HFFc6 (cell line): ENCODE measurements at regions not wholly inside any gene's neighbourhood (a gene's known extent, or its start where the extent isn't known, plus 50 kb on each side); places are given as distances from the start of the nearest gene placed in this dataset.

Experiments
- DNase-seq: peaks from one replicate; pipeline ENCODE4 v3.0.0-alpha.2; 2018
- H3K27ac Mint-ChIP-seq: 2 replicates; pipeline ENCODE4 v1.8.0; 2020; ENCODE audit warnings: mild to moderate bottlenecking, mixed read lengths
- H3K27me3 Mint-ChIP-seq: 2 replicates; pipeline ENCODE4 v1.8.0; 2021; ENCODE audit warnings: mild to moderate bottlenecking, moderate library complexity, mixed read lengths; ENCODE audit not compliant: insufficient read depth
- H3K36me3 Mint-ChIP-seq: 2 replicates; pipeline ENCODE4 v1.8.0; 2021; ENCODE audit warnings: low read depth, mixed read lengths
- H3K4me1 Mint-ChIP-seq: 2 replicates; pipeline ENCODE4 v1.8.0; 2020; ENCODE audit warnings: low read depth, mixed read lengths
- H3K4me3 Mint-ChIP-seq: 2 replicates; pipeline ENCODE4 v1.8.0; 2020; ENCODE audit warnings: mild to moderate bottlenecking, moderate library complexity, mixed read lengths
- H3K9me3 Mint-ChIP-seq: 2 replicates; pipeline ENCODE4 v1.8.0; 2020; ENCODE audit warnings: mild to moderate bottlenecking, mixed read lengths
- TF ChIP-seq, protein P1 (sequence below): fragments of 200-600 bp; sonication (generic); IDR thresholded peaks from 2 replicates; pipeline ENCODE4 v1.5.0; 2021; ENCODE audit warnings: antibody characterized with exemption, mild to moderate bottlenecking

DNA sequence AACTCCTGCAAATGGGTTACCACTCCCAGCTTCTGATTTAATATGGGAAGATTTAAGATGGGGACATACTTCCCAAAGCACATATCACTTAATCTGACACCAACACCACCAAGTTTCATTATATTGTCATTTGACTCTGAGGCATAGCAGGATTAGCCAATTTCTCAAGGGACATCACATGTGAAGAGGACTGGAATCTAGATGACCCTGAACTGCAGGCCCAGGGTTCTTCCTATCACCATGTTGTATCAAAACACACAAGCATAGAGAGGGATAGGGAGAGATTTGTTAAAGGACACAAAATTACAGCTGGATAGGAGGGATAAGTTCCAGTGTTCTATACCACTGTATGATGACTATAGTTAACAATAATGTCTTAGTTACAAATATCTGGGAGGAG, 168.3 kb upstream of the PPP2R2B start:
- H3K4me1 Mint-ChIP-seq: no peaks in the 10 kb centered on the region
- no peak for DNase-seq

DNA sequence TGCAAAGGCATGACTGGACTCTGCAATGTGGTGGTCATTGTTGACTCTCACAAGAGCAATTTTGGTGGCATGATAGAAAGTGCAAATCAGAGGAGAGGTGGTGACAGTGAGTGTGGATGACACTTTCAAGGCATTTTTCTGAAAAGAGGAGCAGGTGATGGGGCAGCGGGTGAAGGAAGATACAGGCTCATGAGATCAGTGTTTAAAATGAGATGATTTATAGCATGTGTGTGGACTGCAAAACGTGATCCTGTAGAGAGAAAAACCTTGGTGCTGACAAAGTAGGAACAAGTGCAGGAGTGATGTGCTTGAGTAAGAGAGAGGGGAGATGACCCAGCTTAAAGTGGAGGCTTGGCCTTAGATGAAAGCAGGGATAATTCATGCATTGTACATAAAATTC, 171.2 kb upstream of the PPP2R2B start:
- no peak overlapping the region for H3K27ac Mint-ChIP-seq
- TF ChIP-seq, protein P1, sequence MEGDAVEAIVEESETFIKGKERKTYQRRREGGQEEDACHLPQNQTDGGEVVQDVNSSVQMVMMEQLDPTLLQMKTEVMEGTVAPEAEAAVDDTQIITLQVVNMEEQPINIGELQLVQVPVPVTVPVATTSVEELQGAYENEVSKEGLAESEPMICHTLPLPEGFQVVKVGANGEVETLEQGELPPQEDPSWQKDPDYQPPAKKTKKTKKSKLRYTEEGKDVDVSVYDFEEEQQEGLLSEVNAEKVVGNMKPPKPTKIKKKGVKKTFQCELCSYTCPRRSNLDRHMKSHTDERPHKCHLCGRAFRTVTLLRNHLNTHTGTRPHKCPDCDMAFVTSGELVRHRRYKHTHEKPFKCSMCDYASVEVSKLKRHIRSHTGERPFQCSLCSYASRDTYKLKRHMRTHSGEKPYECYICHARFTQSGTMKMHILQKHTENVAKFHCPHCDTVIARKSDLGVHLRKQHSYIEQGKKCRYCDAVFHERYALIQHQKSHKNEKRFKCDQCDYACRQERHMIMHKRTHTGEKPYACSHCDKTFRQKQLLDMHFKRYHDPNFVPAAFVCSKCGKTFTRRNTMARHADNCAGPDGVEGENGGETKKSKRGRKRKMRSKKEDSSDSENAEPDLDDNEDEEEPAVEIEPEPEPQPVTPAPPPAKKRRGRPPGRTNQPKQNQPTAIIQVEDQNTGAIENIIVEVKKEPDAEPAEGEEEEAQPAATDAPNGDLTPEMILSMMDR: no peak
- no peaks in the 10 kb centered on the region for H3K4me1 Mint-ChIP-seq
- peaks cover 20% of the 10 kb centered on the region for H3K9me3 Mint-ChIP-seq
- H3K27me3 Mint-ChIP-seq: no peaks in the 10 kb centered on the region; the same call in 1 of the 2 replicates
- H3K36me3 Mint-ChIP-seq: no peaks in the 10 kb centered on the region
- DNase-seq: no peak
- H3K4me3 Mint-ChIP-seq: no peak overlapping the region

More for the DNA sequence above, 168.3 kb upstream of the PPP2R2B start:
- H3K36me3 Mint-ChIP-seq: no peaks in the 10 kb centered on the region
- H3K27ac Mint-ChIP-seq: no peak overlapping the region
- H3K27me3 Mint-ChIP-seq: no peaks in the 10 kb centered on the region
- H3K4me3 Mint-ChIP-seq: no peak overlapping the region
- H3K9me3 Mint-ChIP-seq: peaks cover 21% of the 10 kb centered on the region
- TF ChIP-seq, protein P1: no peak

DNA sequence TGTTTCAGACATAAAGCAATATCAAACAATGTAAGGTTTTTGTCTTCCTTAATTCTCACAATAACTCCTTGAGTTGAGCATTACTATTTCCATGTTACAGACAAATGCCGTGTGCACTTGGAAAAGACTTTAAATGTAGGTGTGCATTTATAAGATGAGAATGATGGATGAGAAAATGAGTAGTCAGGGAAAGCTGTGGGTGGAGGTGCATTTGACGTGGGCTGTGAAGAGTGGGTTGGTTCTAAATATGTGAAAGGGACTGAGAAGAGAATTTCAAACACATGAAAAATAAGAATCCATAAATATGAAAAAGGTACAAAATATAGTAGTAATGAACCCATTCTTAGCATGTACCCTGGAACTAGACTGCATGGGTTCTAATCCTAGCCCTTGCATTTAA, 171.6 kb upstream of the PPP2R2B start:
- Mint-ChIP-seq H3K27ac (no peak overlapping the region), H3K4me1 (no peaks in the 10 kb centered on the region), H3K4me3 (no peak overlapping the region), H3K36me3 (no peaks in the 10 kb centered on the region), H3K27me3 (no peaks in the 10 kb centered on the region; the same call in 1 of the 2 replicates), H3K9me3 (peaks cover 20% of the 10 kb centered on the region)
- TF ChIP-seq, protein P1: no peak
- DNase-seq: no peak

DNA sequence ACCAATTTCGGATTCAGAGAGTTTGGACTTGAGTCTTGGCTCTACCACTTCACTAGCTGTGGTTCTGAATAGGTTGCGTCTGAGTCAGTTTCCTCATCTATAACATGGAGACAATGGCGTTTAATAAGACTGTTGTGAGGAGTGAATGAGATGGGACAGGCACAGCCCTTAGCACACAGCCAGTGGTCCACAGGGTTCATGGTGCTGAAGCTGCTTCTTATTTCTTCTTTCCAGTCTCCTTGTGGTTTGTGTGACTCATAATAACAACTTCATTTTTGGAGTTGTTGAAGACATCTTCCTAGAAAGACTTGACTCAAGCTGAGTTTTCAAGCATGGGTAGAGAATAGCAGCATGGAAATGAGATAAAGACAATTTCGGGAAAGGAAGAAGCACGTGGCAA, 172.6 kb upstream of the PPP2R2B start:
- no peak for DNase-seq
- no peaks in the 10 kb centered on the region for H3K4me1 Mint-ChIP-seq

DNA sequence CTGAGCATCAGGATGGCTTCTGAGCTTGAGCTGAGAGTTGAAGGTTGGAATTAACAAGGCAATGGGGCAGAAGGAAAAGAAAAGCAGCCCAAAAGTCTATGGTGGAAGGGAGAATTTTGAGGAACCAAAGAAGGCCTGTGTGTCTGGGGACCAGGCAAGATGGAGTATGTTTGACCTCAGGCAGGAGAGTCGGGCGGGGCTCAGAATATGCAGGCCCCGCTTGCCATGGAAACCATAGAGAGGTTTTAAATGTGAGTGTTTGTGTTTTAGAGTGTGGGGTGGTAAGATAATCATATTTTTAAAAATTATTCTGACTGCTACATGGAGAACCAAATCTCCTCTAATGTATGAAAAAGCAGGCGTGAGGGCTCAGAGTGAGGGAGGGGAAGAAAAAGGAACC, 174.0 kb upstream of the PPP2R2B start:
- no peak overlapping the region for H3K27ac Mint-ChIP-seq
- peaks cover 20% of the 10 kb centered on the region for H3K9me3 Mint-ChIP-seq
- H3K27me3 Mint-ChIP-seq: peaks cover 2% of the 10 kb centered on the region
- no peak for DNase-seq
- H3K4me3 Mint-ChIP-seq: no peak overlapping the region
- TF ChIP-seq, protein P1: no peak
- no peaks in the 10 kb centered on the region for H3K36me3 Mint-ChIP-seq
- no peaks in the 10 kb centered on the region for H3K4me1 Mint-ChIP-seq

More for the DNA sequence above, 172.6 kb upstream of the PPP2R2B start:
- H3K27ac Mint-ChIP-seq: no peak overlapping the region
- H3K4me3 Mint-ChIP-seq: no peak overlapping the region
- TF ChIP-seq, protein P1: no peak
- H3K9me3 Mint-ChIP-seq: peaks cover 20% of the 10 kb centered on the region
- no peaks in the 10 kb centered on the region; the same call in 1 of the 2 replicates for H3K27me3 Mint-ChIP-seq
- no peaks in the 10 kb centered on the region for H3K36me3 Mint-ChIP-seq
